GM06990 (cell line): ENCODE measurements at regions not wholly inside any gene's neighbourhood (a gene's known extent, or its start where the extent isn't known, plus 50 kb on each side); places are given as distances from the start of the nearest gene placed in this dataset.

ENCODE experiments used
- DNase-seq: peaks from one replicate; pipeline ENCODE4 v3.0.0-alpha.2; 2011; ENCODE audit not compliant: insufficient read length; ENCODE audit errors: extremely low read depth
- H3K27me3 ChIP-seq: replicated peaks from 2 replicates; pipeline ENCODE4 v1.6.0; 2011; ENCODE audit warnings: low read length; ENCODE audit not compliant: control insufficient read depth, insufficient read depth
- H3K36me3 ChIP-seq: 2 replicates; pipeline ENCODE4 v1.5.1; 2011; ENCODE audit warnings: low read length; ENCODE audit not compliant: control insufficient read depth, insufficient read depth
- H3K4me3 ChIP-seq: replicated peaks from 2 replicates; pipeline ENCODE4 v1.5.1; 2011; ENCODE audit warnings: low read depth, mild to moderate bottlenecking, control low read depth, low read length
- CTCF ChIP-seq: IDR thresholded peaks from 2 replicates; pipeline ENCODE4 v1.5.1; 2011; ENCODE audit warnings: low read length, control low read depth, mild to moderate bottlenecking, inconsistent platforms; ENCODE audit not compliant: insufficient read depth, poor library complexity, severe bottlenecking

GRCh38 chr21:35868869-35869223 lies 191.5 kb downstream of the SETD4 start:
- no peak for TF ChIP-seq CTCF
- no peaks in the 10 kb centered on the region for H3K27me3 ChIP-seq
- no peak for DNase-seq
- H3K36me3 ChIP-seq, result no peaks in the 10 kb centered on the region
- H3K4me3 ChIP-seq, result no peak overlapping the region

GRCh38 chr21:35868005-35868868 lies 192.1 kb downstream of the SETD4 start:
- H3K36me3 ChIP-seq, result no peaks in the 10 kb centered on the region
- TF ChIP-seq CTCF, result no peak
- DNase-seq, result no peak
- H3K27me3 ChIP-seq, result no peaks in the 10 kb centered on the region
- no peak overlapping the region for H3K4me3 ChIP-seq

GRCh38 chr21:35864039-35864438 lies 196.3 kb downstream of the SETD4 start:
- no peaks in the 10 kb centered on the region; the same call in 1 of the 2 replicates for H3K27me3 ChIP-seq
- no peak for TF ChIP-seq CTCF
- no peaks in the 10 kb centered on the region for H3K36me3 ChIP-seq
- no peak for DNase-seq
- H3K4me3 ChIP-seq, result no peak overlapping the region

- no peaks in the 10 kb centered on the region; the same call in 1 of the 2 replicates for H3K27me3 ChIP-seq
- H3K4me3 ChIP-seq, result no peak overlapping the region
- no peak for TF ChIP-seq CTCF
- H3K36me3 ChIP-seq, result no peaks in the 10 kb centered on the region
- DNase-seq, result no peak
Measured at GRCh38 chr21:35862969-35863368, 197.4 kb downstream of the SETD4 start.

GRCh38 chr21:35861661-35862060 lies 198.7 kb downstream of the SETD4 start:
- TF ChIP-seq CTCF, result no peak
- H3K27me3 ChIP-seq, result no peaks in the 10 kb centered on the region; the same call in 1 of the 2 replicates
- DNase-seq, result no peak
- H3K36me3 ChIP-seq, result no peaks in the 10 kb centered on the region
- no peak overlapping the region for H3K4me3 ChIP-seq
